H9 (cell line): ENCODE measurements at regions not wholly inside any gene's neighbourhood (a gene's known extent, or its start where the extent isn't known, plus 50 kb on each side); places are given as distances from the start of the nearest gene placed in this dataset.

Experiments
- DNase-seq: peaks from one replicate; pipeline ENCODE4 v3.0.0-alpha.2; 2017
- H2AFZ ChIP-seq: one replicate; pipeline ENCODE4 v1.6.1; 2013; ENCODE audit warnings: mild to moderate bottlenecking, low read length, control low read depth, moderate library complexity
- H2AK5ac ChIP-seq: 2 replicates; pipeline ENCODE4 v1.6.1; 2013; ENCODE audit warnings: low read length, control low read depth, mixed read lengths; ENCODE audit not compliant: insufficient read length
- H2BK120ac ChIP-seq: one replicate; pipeline ENCODE4 v1.6.1; 2013; ENCODE audit warnings: low read depth, mild to moderate bottlenecking, low read length, control low read depth, inconsistent platforms; ENCODE audit not compliant: poor library complexity, severe bottlenecking
- H2BK12ac ChIP-seq: 2 replicates; pipeline ENCODE4 v1.6.1; 2013; ENCODE audit warnings: low read length, control low read depth, mixed read lengths, low read depth; ENCODE audit not compliant: insufficient read length
- H2BK15ac ChIP-seq: 2 replicates; pipeline ENCODE4 v1.6.1; 2013; ENCODE audit warnings: low read depth, low read length, control low read depth
- H2BK20ac ChIP-seq: one replicate; pipeline ENCODE4 v1.6.1; 2013; ENCODE audit warnings: low read depth, mild to moderate bottlenecking, low read length, control low read depth, inconsistent platforms; ENCODE audit not compliant: poor library complexity, severe bottlenecking
- H2BK5ac ChIP-seq: 2 replicates; pipeline ENCODE4 v1.6.1; 2013; ENCODE audit warnings: low read length, control low read depth, mixed read lengths; ENCODE audit not compliant: insufficient read length
- H3K14ac ChIP-seq: 2 replicates; pipeline ENCODE4 v1.6.1; 2013; ENCODE audit warnings: low read length, control low read depth; ENCODE audit not compliant: insufficient read depth
- H3K18ac ChIP-seq: 2 replicates; pipeline ENCODE4 v1.6.1; 2013; ENCODE audit warnings: low read depth, mild to moderate bottlenecking, mixed read lengths, low read length, control low read depth; ENCODE audit not compliant: insufficient read length
- H3K23ac ChIP-seq: 2 replicates; pipeline ENCODE4 v1.6.1; 2013; ENCODE audit warnings: low read length, control low read depth, mixed read lengths, low read depth; ENCODE audit not compliant: insufficient read length
- H3K23me2 ChIP-seq: 2 replicates; pipeline ENCODE4 v1.6.1; 2013; ENCODE audit warnings: low read depth, mild to moderate bottlenecking, mixed read lengths, low read length, control low read depth; ENCODE audit not compliant: insufficient read length, poor library complexity, severe bottlenecking
- H3K27ac ChIP-seq: 2 replicates; pipeline ENCODE4 v1.5.1; 2013; ENCODE audit warnings: low read length, control low read depth, mixed read lengths, low read depth; ENCODE audit not compliant: insufficient read length
- H3K27me3 ChIP-seq: 2 replicates; pipeline ENCODE4 v1.6.1; 2013; ENCODE audit warnings: low read length, control low read depth, inconsistent platforms; ENCODE audit not compliant: insufficient read depth
- H3K4ac ChIP-seq: 2 replicates; pipeline ENCODE4 v1.6.1; 2013; ENCODE audit warnings: low read depth, mild to moderate bottlenecking, control low read depth, inconsistent platforms, low read length, moderate library complexity
- H3K4me1 ChIP-seq: 2 replicates; pipeline ENCODE4 v1.6.1; 2013; ENCODE audit warnings: low read length, control low read depth, inconsistent platforms; ENCODE audit not compliant: insufficient read depth
- H3K4me2 ChIP-seq: 2 replicates; pipeline ENCODE4 v1.6.1; 2013; ENCODE audit warnings: low read length, control low read depth, mixed read lengths; ENCODE audit not compliant: insufficient read length, insufficient read depth
- H3K56ac ChIP-seq: 2 replicates; pipeline ENCODE4 v1.6.1; 2013; ENCODE audit warnings: low read depth, mild to moderate bottlenecking, mixed read lengths, low read length, control low read depth; ENCODE audit not compliant: insufficient read length
- H3K79me1 ChIP-seq: 2 replicates; pipeline ENCODE4 v1.6.1; 2013; ENCODE audit warnings: low read depth, mild to moderate bottlenecking, moderate library complexity, low read length, control low read depth, inconsistent platforms; ENCODE audit not compliant: insufficient read depth, poor library complexity, severe bottlenecking
- H3K79me2 ChIP-seq: 2 replicates; pipeline ENCODE4 v1.6.1; 2013; ENCODE audit warnings: low read length, control low read depth, inconsistent platforms; ENCODE audit not compliant: insufficient read depth
- H3K9ac ChIP-seq: 2 replicates; pipeline ENCODE4 v1.6.1; 2013; ENCODE audit warnings: low read length, control low read depth, mixed read lengths; ENCODE audit not compliant: insufficient read length; ENCODE audit errors: extremely low read depth
- H3K9me3 ChIP-seq: one replicate; pipeline ENCODE4 v1.6.1; 2013; ENCODE audit warnings: low read depth, low read length, inconsistent platforms; ENCODE audit not compliant: control insufficient read depth
- H3T11ph ChIP-seq: one replicate; pipeline ENCODE4 v1.6.1; 2013; ENCODE audit warnings: mild to moderate bottlenecking, low read length, control low read depth, inconsistent platforms
- H4K20me1 ChIP-seq: one replicate; pipeline ENCODE4 v1.6.1; 2013; ENCODE audit not compliant: control insufficient read depth, insufficient read length, insufficient read depth
- H4K5ac ChIP-seq: 2 replicates; pipeline ENCODE4 v1.6.1; 2013; ENCODE audit warnings: low read depth, mild to moderate bottlenecking, mixed read lengths, low read length, control low read depth; ENCODE audit not compliant: insufficient read length
- H4K8ac ChIP-seq: replicated peaks from 2 replicates; pipeline ENCODE4 v1.6.1; 2013; ENCODE audit warnings: low read length, control low read depth, mixed read lengths, low read depth; ENCODE audit not compliant: insufficient read length
- H4K91ac ChIP-seq: 2 replicates; pipeline ENCODE4 v1.6.1; 2013; ENCODE audit warnings: low read depth, mild to moderate bottlenecking, moderate library complexity, mixed read lengths, low read length, control low read depth; ENCODE audit not compliant: insufficient read length
- H3K27ac Mint-ChIP-seq, 3 experiments: 2 replicates in 2 of 3; 3 replicates in 1 of 3; pipeline ENCODE4 v1.8.0; 2020 to 2021; ENCODE audit warnings: mixed read lengths in 3 of 3, mild to moderate bottlenecking in 1 of 3, moderate library complexity in 1 of 3
- H3K27me3 Mint-ChIP-seq: 2 replicates; pipeline ENCODE4 v1.8.0; 2021; ENCODE audit warnings: low read depth, mild to moderate bottlenecking, moderate library complexity, mixed read lengths
- H3K36me3 Mint-ChIP-seq, 3 experiments: 2 replicates in 2 of 3; 3 replicates in 1 of 3; pipeline ENCODE4 v1.8.0; 2020 to 2021; ENCODE audit warnings: low read depth in 3 of 3, mixed read lengths in 3 of 3; ENCODE audit not compliant: insufficient read depth in 1 of 3
- H3K4me1 Mint-ChIP-seq, 2 experiments: 2 replicates each; pipeline ENCODE4 v1.8.0; 2020; ENCODE audit warnings: mixed read lengths in 2 of 2
- H3K4me3 Mint-ChIP-seq, 2 experiments: 2 replicates in 1 of 2; 3 replicates in 1 of 2; pipeline ENCODE4 v1.8.0; 2020 to 2021; ENCODE audit warnings: mild to moderate bottlenecking in 2 of 2, mixed read lengths in 2 of 2, moderate library complexity in 1 of 2
- H3K9me3 Mint-ChIP-seq, 2 experiments: 2 replicates in 1 of 2; 3 replicates in 1 of 2; pipeline ENCODE4 v1.8.0; 2020; ENCODE audit warnings: mild to moderate bottlenecking in 2 of 2, mixed read lengths in 2 of 2, moderate library complexity in 1 of 2
- WGBS: extraction: QIAGEN DNeasy Blood & Tissue Kit; methylation state at CpG from one replicate; pipeline ENCODE4 v1.1.7; 2013; ENCODE audit warnings: missing lambda C conversion rate, low lambda C conversion rate, mixed read lengths; ENCODE audit not compliant: insufficient read length; ENCODE audit errors: extremely low coverage; 5-methylcytosine and 5-hydroxymethylcytosine counted together
- TF ChIP-seq, protein P1 (sequence below): fragments of 200-600 bp; sonication (generic); conservative IDR thresholded peaks from 3 replicates; pipeline ENCODE4 v1.8.0; 2021; ENCODE audit warnings: antibody characterized with exemption, mild to moderate bottlenecking

DNA sequence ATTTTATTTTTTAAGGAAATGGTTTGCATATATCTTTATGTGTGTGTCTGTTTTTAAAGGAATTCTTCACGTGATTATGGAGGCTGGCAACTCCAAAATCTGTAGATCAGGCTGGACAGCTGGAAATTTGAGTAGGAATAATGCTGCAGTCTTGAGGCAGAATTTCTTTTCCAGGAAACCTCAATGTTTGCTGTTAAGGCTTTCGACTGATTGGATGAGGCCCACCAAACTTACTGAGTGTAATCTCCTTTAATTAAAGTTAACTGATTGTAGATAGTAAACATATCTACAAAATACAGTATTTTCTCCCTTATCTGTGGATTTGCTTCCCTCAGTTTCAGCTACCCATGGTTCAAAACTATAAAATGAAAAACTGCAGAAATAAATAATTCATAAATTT lies 883.1 kb downstream of the TTLL7 start:
- Histone ChIP-seq H4K20me1 (no peaks in the 10 kb centered on the region), H3K79me2 (no peaks in the 10 kb centered on the region), H3K18ac (no peak overlapping the region), H3K79me1 (no peaks in the 10 kb centered on the region), H3K14ac (no peak overlapping the region), H2BK5ac (no peak overlapping the region), H4K5ac (no peak overlapping the region), H3K4me2 (no peak overlapping the region), H2AK5ac (no peak overlapping the region), H3T11ph (no peak overlapping the region), H2AFZ (no peak overlapping the region), H3K56ac (no peak overlapping the region), H3K4ac (no peak overlapping the region), H2BK20ac (no peak overlapping the region), H3K4me1 (no peaks in the 10 kb centered on the region), H2BK15ac (no peak overlapping the region), H2BK12ac (no peak overlapping the region), H3K9me3 (no peaks in the 10 kb centered on the region), H4K8ac (no peak overlapping the region), H3K27me3 (no peaks in the 10 kb centered on the region), H2BK120ac (no peak overlapping the region), H3K27ac (no peak overlapping the region), H3K23me2 (no peaks in the 10 kb centered on the region), H3K9ac (no peak overlapping the region), H4K91ac (no peak overlapping the region), H3K23ac (no peak overlapping the region)
- WGBS = no CpG with 5 or more reads among the region's 2 CpGs
- DNase-seq = no peak
- H3K36me3 Mint-ChIP-seq = no peaks in the 10 kb centered on the region
- no peak overlapping the region for H3K4me3 Mint-ChIP-seq
- no peak overlapping the region for H3K27ac Mint-ChIP-seq
- no peaks in the 10 kb centered on the region; a peak in 1 of 5 replicates for H3K9me3 Mint-ChIP-seq
- peaks cover 7% of the 10 kb centered on the region in 2 experiments for H3K4me1 Mint-ChIP-seq
- TF ChIP-seq, protein P1, sequence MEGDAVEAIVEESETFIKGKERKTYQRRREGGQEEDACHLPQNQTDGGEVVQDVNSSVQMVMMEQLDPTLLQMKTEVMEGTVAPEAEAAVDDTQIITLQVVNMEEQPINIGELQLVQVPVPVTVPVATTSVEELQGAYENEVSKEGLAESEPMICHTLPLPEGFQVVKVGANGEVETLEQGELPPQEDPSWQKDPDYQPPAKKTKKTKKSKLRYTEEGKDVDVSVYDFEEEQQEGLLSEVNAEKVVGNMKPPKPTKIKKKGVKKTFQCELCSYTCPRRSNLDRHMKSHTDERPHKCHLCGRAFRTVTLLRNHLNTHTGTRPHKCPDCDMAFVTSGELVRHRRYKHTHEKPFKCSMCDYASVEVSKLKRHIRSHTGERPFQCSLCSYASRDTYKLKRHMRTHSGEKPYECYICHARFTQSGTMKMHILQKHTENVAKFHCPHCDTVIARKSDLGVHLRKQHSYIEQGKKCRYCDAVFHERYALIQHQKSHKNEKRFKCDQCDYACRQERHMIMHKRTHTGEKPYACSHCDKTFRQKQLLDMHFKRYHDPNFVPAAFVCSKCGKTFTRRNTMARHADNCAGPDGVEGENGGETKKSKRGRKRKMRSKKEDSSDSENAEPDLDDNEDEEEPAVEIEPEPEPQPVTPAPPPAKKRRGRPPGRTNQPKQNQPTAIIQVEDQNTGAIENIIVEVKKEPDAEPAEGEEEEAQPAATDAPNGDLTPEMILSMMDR = no peak
- no peaks in the 10 kb centered on the region for H3K27me3 Mint-ChIP-seq
